NB4 (cell line): ENCODE measurements at regions not wholly inside any gene's neighbourhood (a gene's known extent, or its start where the extent isn't known, plus 50 kb on each side); places are given as distances from the start of the nearest gene placed in this dataset.

Experiments used
- MYC ChIP-seq: IDR thresholded peaks from 2 replicates; pipeline ENCODE4 v1.6.1; 2011; ENCODE audit warnings: low read depth, low read length
- POLR2A ChIP-seq: IDR thresholded peaks from 2 replicates; pipeline ENCODE4 v1.6.1; 2011; ENCODE audit warnings: mild to moderate bottlenecking; ENCODE audit not compliant: insufficient read length; ENCODE audit errors: extremely low read depth
- TF ChIP-seq, protein P1 (sequence below): IDR thresholded peaks from one replicate; pipeline ENCODE4 v1.5.1; 2012; ENCODE audit warnings: low read depth, low read length
- TF ChIP-seq, protein P2 (sequence below): IDR thresholded peaks from 2 replicates; pipeline ENCODE4 v1.6.1; 2011; ENCODE audit warnings: low read depth, low read length

DNA sequence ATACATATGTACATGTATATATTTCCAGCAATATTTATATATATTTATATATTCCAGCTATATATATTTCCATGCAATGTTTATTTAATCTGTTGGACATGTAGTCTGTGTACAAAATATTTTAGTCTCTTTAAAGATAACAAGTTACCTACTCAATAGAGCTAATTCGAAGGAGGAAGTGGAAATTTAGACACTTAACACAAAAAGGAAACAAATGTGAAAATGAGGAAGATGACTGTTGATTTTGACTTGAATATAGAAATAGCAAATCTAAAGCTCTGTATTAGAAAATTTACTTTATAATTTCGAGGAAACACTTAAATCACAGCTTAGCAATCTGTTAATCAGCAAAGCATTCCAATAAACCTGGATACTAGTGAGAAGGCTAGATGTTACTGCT, 1064.4 kb downstream of the PCDH7 start:
- TF ChIP-seq, protein P1, sequence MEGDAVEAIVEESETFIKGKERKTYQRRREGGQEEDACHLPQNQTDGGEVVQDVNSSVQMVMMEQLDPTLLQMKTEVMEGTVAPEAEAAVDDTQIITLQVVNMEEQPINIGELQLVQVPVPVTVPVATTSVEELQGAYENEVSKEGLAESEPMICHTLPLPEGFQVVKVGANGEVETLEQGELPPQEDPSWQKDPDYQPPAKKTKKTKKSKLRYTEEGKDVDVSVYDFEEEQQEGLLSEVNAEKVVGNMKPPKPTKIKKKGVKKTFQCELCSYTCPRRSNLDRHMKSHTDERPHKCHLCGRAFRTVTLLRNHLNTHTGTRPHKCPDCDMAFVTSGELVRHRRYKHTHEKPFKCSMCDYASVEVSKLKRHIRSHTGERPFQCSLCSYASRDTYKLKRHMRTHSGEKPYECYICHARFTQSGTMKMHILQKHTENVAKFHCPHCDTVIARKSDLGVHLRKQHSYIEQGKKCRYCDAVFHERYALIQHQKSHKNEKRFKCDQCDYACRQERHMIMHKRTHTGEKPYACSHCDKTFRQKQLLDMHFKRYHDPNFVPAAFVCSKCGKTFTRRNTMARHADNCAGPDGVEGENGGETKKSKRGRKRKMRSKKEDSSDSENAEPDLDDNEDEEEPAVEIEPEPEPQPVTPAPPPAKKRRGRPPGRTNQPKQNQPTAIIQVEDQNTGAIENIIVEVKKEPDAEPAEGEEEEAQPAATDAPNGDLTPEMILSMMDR: no peak
- TF ChIP-seq POLR2A: no peak
- TF ChIP-seq MYC: no peak
- TF ChIP-seq, protein P2, sequence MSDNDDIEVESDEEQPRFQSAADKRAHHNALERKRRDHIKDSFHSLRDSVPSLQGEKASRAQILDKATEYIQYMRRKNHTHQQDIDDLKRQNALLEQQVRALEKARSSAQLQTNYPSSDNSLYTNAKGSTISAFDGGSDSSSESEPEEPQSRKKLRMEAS: no peak
